Neural cell (in vitro differentiated cells): ENCODE measurements at regions not wholly inside any gene's neighbourhood (a gene's known extent, or its start where the extent isn't known, plus 50 kb on each side); places are given as distances from the start of the nearest gene placed in this dataset.

Source experiments
- H2AFZ ChIP-seq: fragments of 200-600, 300-800 bp; sonication (generic), shearing (Covaris generic); 2 replicates; pipeline ENCODE4 v1.6.0; 2014; ENCODE audit warnings: low read depth, mild to moderate bottlenecking, antibody characterized with exemption, low read length, moderate library complexity
- H3F3A ChIP-seq: fragments of 200-600 bp; shearing (Covaris generic); 2 replicates; pipeline ENCODE4 v1.6.1; 2016; ENCODE audit warnings: mild to moderate bottlenecking, moderate library complexity, mixed read lengths, antibody characterized with exemption, low read length; ENCODE audit not compliant: insufficient read depth, poor library complexity, severe bottlenecking
- H3K27ac ChIP-seq: fragments of 200-600, 300-800 bp; sonication (generic), shearing (Covaris generic); 2 replicates; pipeline ENCODE4 v1.5.1; 2014; ENCODE audit warnings: mild to moderate bottlenecking, low read length, moderate library complexity
- H3K27me3 ChIP-seq: fragments of 300-800, 200-600 bp; sonication (generic), shearing (Covaris generic); 2 replicates; pipeline ENCODE4 v1.6.0; 2014; ENCODE audit warnings: mild to moderate bottlenecking, low read depth, low read length, moderate library complexity; ENCODE audit not compliant: insufficient read depth
- H3K36me3 ChIP-seq: fragments of 300-800, 200-600 bp; sonication (generic), shearing (Covaris generic); 2 replicates; pipeline ENCODE4 v1.5.1; 2014; ENCODE audit warnings: mild to moderate bottlenecking, antibody characterized with exemption, low read length, moderate library complexity; ENCODE audit not compliant: insufficient read depth
- H3K4me2 ChIP-seq: fragments of 300-800, 200-600 bp; sonication (generic), shearing (Covaris generic); 2 replicates; pipeline ENCODE4 v1.6.0; 2014; ENCODE audit warnings: mild to moderate bottlenecking, low read length
- H3K4me3 ChIP-seq: fragments of 300-800, 200-600 bp; sonication (generic), shearing (Covaris generic); 2 replicates; pipeline ENCODE4 v1.5.1; 2014; ENCODE audit warnings: mild to moderate bottlenecking, low read length, moderate library complexity
- H3K79me2 ChIP-seq: fragments of 200-600 bp; shearing (Covaris generic); replicated peaks from 2 replicates; pipeline ENCODE4 v1.6.0; 2014; ENCODE audit warnings: mild to moderate bottlenecking, low read length, moderate library complexity; ENCODE audit not compliant: insufficient read depth
- H3K9ac ChIP-seq: fragments of 300-800, 200-600 bp; sonication (generic), shearing (Covaris generic); 2 replicates; pipeline ENCODE4 v1.6.1; 2016; ENCODE audit warnings: mild to moderate bottlenecking, low read length, mixed read lengths
- H3K9me2 ChIP-seq: fragments of 200-600 bp; shearing (Covaris generic); 2 replicates; pipeline ENCODE4 v1.6.1; 2016; ENCODE audit warnings: mild to moderate bottlenecking, low read length, mixed read lengths; ENCODE audit not compliant: insufficient read depth
- H3K9me3 ChIP-seq: fragments of 200-600, 300-800 bp; sonication (generic), shearing (Covaris generic); 2 replicates; pipeline ENCODE4 v1.6.1; 2016; ENCODE audit warnings: mild to moderate bottlenecking, mixed run types, low read length, moderate library complexity, mixed read lengths
- H4K20me1 ChIP-seq: fragments of 200-600 bp; shearing (Covaris generic); 2 replicates; pipeline ENCODE4 v1.6.1; 2016; ENCODE audit warnings: mild to moderate bottlenecking, mixed run types; ENCODE audit not compliant: insufficient read depth
- EP300 ChIP-seq: fragments of 450-650 bp; conservative IDR thresholded peaks from 2 replicates; pipeline ENCODE4 v1.6.1; 2014; ENCODE audit warnings: antibody characterized with exemption, mild to moderate bottlenecking, moderate library complexity; ENCODE audit not compliant: poor library complexity, severe bottlenecking
- EZH2 ChIP-seq: fragments of 200-600, 300-800 bp; shearing (Covaris generic), sonication (generic); IDR thresholded peaks from 2 replicates; pipeline ENCODE4 v1.6.1; 2014; ENCODE audit warnings: antibody characterized with exemption, low read length, borderline replicate concordance, mild to moderate bottlenecking; ENCODE audit not compliant: insufficient read depth, poor library complexity, severe bottlenecking
- MXI1 ChIP-seq: fragments of 450-650 bp; conservative IDR thresholded peaks from 2 replicates; pipeline ENCODE4 v1.6.1; 2014; ENCODE audit warnings: antibody characterized with exemption, mild to moderate bottlenecking; ENCODE audit not compliant: poor library complexity, severe bottlenecking
- POLR2AphosphoS5 ChIP-seq: IDR thresholded peaks from 2 replicates; pipeline ENCODE4 v1.6.1; 2012
- RAD21 ChIP-seq: fragments of 450-650 bp; conservative IDR thresholded peaks from 2 replicates; pipeline ENCODE4 v1.6.1; 2014; ENCODE audit warnings: antibody characterized with exemption, mild to moderate bottlenecking, moderate library complexity
- REST ChIP-seq: IDR thresholded peaks from 2 replicates; pipeline ENCODE4 v1.6.1; 2012; ENCODE audit warnings: borderline replicate concordance
- SMC3 ChIP-seq: fragments of 450-650 bp; conservative IDR thresholded peaks from 2 replicates; pipeline ENCODE4 v1.6.1; 2014; ENCODE audit warnings: antibody characterized with exemption, mild to moderate bottlenecking, moderate library complexity; ENCODE audit not compliant: poor library complexity
- TAF1 ChIP-seq: IDR thresholded peaks from 2 replicates; pipeline ENCODE4 v1.6.1; 2012; ENCODE audit warnings: low read depth
- TF ChIP-seq, protein P1 (sequence below): fragments of 450-650 bp; IDR thresholded peaks from 2 replicates; pipeline ENCODE4 v1.5.1; 2014; ENCODE audit warnings: antibody characterized with exemption, mild to moderate bottlenecking, moderate library complexity; ENCODE audit not compliant: poor library complexity, severe bottlenecking

DNA sequence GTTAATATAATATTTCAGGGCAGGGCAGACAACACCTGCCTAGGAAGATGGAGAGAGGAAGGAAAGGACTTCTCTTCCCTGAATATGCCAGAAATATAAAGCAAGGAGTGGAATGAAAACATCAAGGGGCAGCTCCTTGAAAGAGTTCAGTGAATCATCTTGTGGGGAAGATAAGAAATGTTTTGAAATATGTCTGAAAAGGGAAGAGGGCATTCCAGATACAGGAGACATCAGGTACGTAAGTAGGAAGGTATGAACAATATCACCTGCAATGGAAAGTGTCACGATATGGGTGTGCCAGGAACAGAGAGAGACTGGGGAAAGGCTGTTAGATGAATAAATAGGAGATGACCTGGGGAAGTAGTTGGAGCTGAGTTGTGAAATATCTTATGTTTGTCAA, 75.8 kb upstream of the WDR72 start:
- Histone ChIP-seq H2AFZ (no peak overlapping the region), H4K20me1 (no peaks in the 10 kb centered on the region), H3K4me2 (no peak overlapping the region), H3K36me3 (no peaks in the 10 kb centered on the region), H3K27me3 (no peaks in the 10 kb centered on the region), H3K9ac (no peak overlapping the region), H3K9me2 (no peaks in the 10 kb centered on the region), H3K27ac (no peak overlapping the region), H3F3A (no peaks in the 10 kb centered on the region), H3K79me2 (no peaks in the 10 kb centered on the region), H3K9me3 (no peaks in the 10 kb centered on the region), H3K4me3 (no peak overlapping the region)
- TF ChIP-seq MXI1: no peak
- TF ChIP-seq TAF1: no peak
- no peak for TF ChIP-seq EZH2

GRCh38 chr15:53834214-53834613, 74.8 kb upstream of the WDR72 start:
- no peak overlapping the region for H3K9ac ChIP-seq
- H3K36me3 ChIP-seq: no peaks in the 10 kb centered on the region
- H3K9me3 ChIP-seq: no peaks in the 10 kb centered on the region
- H3F3A ChIP-seq: no peaks in the 10 kb centered on the region
- TF ChIP-seq REST (no peak), SMC3 (no peak), MXI1 (no peak), EP300 (no peak), TAF1 (no peak), RAD21 (no peak), EZH2 (no peak), POLR2AphosphoS5 (no peak)
- TF ChIP-seq, protein P1, sequence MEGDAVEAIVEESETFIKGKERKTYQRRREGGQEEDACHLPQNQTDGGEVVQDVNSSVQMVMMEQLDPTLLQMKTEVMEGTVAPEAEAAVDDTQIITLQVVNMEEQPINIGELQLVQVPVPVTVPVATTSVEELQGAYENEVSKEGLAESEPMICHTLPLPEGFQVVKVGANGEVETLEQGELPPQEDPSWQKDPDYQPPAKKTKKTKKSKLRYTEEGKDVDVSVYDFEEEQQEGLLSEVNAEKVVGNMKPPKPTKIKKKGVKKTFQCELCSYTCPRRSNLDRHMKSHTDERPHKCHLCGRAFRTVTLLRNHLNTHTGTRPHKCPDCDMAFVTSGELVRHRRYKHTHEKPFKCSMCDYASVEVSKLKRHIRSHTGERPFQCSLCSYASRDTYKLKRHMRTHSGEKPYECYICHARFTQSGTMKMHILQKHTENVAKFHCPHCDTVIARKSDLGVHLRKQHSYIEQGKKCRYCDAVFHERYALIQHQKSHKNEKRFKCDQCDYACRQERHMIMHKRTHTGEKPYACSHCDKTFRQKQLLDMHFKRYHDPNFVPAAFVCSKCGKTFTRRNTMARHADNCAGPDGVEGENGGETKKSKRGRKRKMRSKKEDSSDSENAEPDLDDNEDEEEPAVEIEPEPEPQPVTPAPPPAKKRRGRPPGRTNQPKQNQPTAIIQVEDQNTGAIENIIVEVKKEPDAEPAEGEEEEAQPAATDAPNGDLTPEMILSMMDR: no peak
- no peak overlapping the region for H3K4me3 ChIP-seq
- H3K9me2 ChIP-seq: no peaks in the 10 kb centered on the region
- no peaks in the 10 kb centered on the region for H4K20me1 ChIP-seq
- no peaks in the 10 kb centered on the region for H3K27me3 ChIP-seq
- no peak overlapping the region for H2AFZ ChIP-seq
- no peak overlapping the region for H3K4me2 ChIP-seq
- no peak overlapping the region for H3K27ac ChIP-seq
- no peaks in the 10 kb centered on the region for H3K79me2 ChIP-seq
